Calu3 (cell line): ENCODE measurements at regions not wholly inside any gene's neighbourhood (a gene's known extent, or its start where the extent isn't known, plus 50 kb on each side); places are given as distances from the start of the nearest gene placed in this dataset.

Source experiments
- BruUV-seq: library from RNA; stranded (reverse); fragments of 400-500 nt; replicated peaks from 2 replicates; lab custom pipeline; 2021; lab: Mats Ljungman, UMichigan
- CTCF ChIA-PET: fragments of 300-600 bp; sonication (Branson Sonifier 250); formaldehyde crosslinking; loops from one replicate; lab custom pipeline; 2022; ENCODE audit warnings: antibody characterized with exemption; lab: Charles Lee
- DNase-seq: peaks from one replicate; pipeline ENCODE4 v3.0.0; 2022
- H3K27ac Mint-ChIP-seq: one replicate; pipeline ENCODE4 v1.8.0; 2022; ENCODE audit warnings: mixed read lengths; ENCODE audit not compliant: unreplicated experiment
- H3K27me3 Mint-ChIP-seq: one replicate; pipeline ENCODE4 v1.8.0; 2022; ENCODE audit warnings: mixed read lengths; ENCODE audit not compliant: unreplicated experiment
- H3K36me3 Mint-ChIP-seq: one replicate; pipeline ENCODE4 v1.8.0; 2022; ENCODE audit warnings: mild to moderate bottlenecking, moderate library complexity, mixed read lengths; ENCODE audit not compliant: insufficient read depth, unreplicated experiment
- H3K4me1 Mint-ChIP-seq: one replicate; pipeline ENCODE4 v1.8.0; 2022; ENCODE audit warnings: mild to moderate bottlenecking, low read depth, mixed read lengths; ENCODE audit not compliant: unreplicated experiment
- H3K4me3 Mint-ChIP-seq: one replicate; pipeline ENCODE4 v1.8.0; 2022; ENCODE audit warnings: mild to moderate bottlenecking, low read depth, moderate library complexity, mixed read lengths; ENCODE audit not compliant: unreplicated experiment
- H3K9me3 Mint-ChIP-seq: one replicate; pipeline ENCODE4 v1.8.0; 2022; ENCODE audit warnings: low read depth, mixed read lengths; ENCODE audit not compliant: unreplicated experiment
- intact Hi-C: fragments of 100-400 bp; cut with micrococcal nuclease; formaldehyde crosslinking; loops from one replicate; pipeline ENCODE4 v1.10.0; 2022; ENCODE audit not compliant: unreplicated experiment
- TF ChIP-seq, protein P1 (sequence below): fragments of 200-600 bp; IDR thresholded peaks from one replicate; pipeline ENCODE4 v1.8.0; 2022; ENCODE audit warnings: antibody characterized with exemption; ENCODE audit not compliant: unreplicated experiment

DNA sequence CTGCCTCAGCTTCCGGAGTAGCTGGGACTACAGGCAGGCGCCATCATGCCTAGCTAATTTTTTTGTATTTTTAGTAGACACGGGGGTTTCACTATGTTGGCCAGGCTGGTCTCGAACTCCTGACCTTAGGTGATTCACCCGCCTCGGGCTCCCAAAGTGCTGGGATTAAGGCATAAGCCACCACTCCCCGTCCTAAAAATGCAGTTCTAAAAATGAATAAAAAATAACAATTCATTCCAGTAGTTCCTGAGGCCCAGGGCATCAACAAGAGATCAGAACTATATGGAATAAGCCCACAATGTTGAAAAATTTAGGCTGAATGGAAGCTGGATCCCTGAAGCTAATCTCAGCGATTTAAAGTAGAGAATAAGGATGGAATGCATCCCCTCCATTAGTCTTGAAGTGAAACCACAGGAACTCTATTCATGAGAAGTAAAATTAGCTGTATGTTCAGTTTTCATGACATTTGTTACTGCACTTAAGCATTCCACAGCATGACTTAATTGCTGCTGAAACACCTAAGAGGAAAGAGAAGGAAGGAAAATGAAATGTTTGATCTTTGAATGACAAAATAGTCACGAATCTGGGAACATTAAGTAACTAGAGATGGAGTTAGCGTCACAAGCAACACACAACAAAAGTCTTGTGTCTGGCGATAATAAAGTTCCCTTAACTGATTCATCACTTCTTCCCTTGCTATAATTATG lies 80.4 kb upstream of the RIPOR2 start:
- BruUV-seq = no TSS peak
- H3K36me3 Mint-ChIP-seq = no peaks in the 10 kb centered on the region
- CTCF ChIA-PET = interaction anchor here (1.2 to 3.9 kb wide), 4 partner anchors 11 to 159 kb away, joined by 3 to 133 read pairs (median 13); no protein-coding TSS in a partner anchor
- no peak overlapping the region for H3K4me3 Mint-ChIP-seq
- H3K4me1 Mint-ChIP-seq = peaks cover 30% of the 10 kb centered on the region
- no peak overlapping the region for H3K27ac Mint-ChIP-seq
- intact Hi-C loops = loop anchor here (5.0 kb wide), 3 partner anchors 299 to 584 kb away; partner anchors contain the start of gene C6orf62
- no peaks in the 10 kb centered on the region for H3K27me3 Mint-ChIP-seq
- no peak for DNase-seq
- TF ChIP-seq, protein P1, sequence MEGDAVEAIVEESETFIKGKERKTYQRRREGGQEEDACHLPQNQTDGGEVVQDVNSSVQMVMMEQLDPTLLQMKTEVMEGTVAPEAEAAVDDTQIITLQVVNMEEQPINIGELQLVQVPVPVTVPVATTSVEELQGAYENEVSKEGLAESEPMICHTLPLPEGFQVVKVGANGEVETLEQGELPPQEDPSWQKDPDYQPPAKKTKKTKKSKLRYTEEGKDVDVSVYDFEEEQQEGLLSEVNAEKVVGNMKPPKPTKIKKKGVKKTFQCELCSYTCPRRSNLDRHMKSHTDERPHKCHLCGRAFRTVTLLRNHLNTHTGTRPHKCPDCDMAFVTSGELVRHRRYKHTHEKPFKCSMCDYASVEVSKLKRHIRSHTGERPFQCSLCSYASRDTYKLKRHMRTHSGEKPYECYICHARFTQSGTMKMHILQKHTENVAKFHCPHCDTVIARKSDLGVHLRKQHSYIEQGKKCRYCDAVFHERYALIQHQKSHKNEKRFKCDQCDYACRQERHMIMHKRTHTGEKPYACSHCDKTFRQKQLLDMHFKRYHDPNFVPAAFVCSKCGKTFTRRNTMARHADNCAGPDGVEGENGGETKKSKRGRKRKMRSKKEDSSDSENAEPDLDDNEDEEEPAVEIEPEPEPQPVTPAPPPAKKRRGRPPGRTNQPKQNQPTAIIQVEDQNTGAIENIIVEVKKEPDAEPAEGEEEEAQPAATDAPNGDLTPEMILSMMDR = no peak
- H3K9me3 Mint-ChIP-seq = no peaks in the 10 kb centered on the region

DNA sequence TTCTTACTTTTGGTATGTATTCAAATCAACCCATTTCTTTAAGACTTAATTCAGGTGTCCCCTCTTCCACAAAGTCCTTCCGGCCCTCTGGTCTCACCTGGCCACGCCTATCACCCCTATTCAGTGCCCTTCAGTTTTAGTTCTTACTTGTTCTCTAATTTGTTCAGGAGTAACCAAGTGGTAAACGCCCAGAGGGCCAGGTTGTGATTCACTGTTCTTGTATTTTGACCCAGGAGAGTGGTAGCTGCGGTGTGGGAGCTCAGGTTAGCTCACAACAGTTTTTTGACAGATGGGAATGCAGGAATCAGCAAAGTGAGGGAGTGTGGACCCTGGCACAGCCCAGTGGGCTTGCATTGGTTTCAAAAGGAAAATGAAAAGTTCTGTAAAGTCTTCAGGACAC lies 81.7 kb upstream of the RIPOR2 start:
- Mint-ChIP-seq H3K27ac (peak overlapping the region; percentile 10), H3K4me3 (no peak overlapping the region), H3K4me1 (peaks cover 28% of the 10 kb centered on the region), H3K36me3 (no peaks in the 10 kb centered on the region), H3K9me3 (no peaks in the 10 kb centered on the region), H3K27me3 (no peaks in the 10 kb centered on the region)
- TF ChIP-seq, protein P1 = no peak
- CTCF ChIA-PET = interaction anchor here (0.6 to 3.9 kb wide), 57 partner anchors 10 to 496 kb away, joined by 3 to 133 read pairs (median 4); partner anchors contain the start of genes CARMIL1 and GMNN
- DNase-seq = peak; percentile 57
- no TSS peak for BruUV-seq
- intact Hi-C loops = loop anchor here (5.0 kb wide), 3 partner anchors 300 to 585 kb away; partner anchors contain the start of gene C6orf62

DNA sequence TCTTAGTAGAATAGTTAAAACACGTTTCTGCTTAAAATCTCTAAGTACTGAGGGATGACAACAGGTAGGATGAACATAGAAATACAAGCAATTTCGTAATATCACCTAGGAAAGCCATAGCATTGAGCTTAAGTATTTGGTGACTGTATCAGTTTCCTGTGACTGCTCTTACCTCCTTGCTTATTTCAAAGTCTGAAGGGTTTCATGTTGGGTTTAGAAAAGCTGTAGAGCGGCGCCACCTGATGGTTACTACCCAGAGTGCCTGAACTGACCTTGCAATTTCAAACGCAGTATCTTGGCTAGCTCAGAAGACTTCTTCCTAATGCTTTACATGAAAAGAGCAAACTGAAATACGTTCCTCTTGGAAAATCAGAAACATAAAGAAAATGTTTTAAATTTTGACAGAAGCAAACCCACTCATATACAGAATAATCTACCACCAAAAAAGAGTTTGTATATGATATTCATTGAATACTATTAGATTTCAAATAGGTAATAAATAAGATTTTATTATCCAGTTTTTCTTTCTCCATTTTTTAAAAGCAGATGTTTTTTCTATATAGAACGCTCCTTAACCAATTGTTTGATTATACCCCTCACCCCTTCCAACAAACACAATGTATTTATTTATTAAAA lies 82.3 kb upstream of the RIPOR2 start:
- no peaks in the 10 kb centered on the region for H3K36me3 Mint-ChIP-seq
- H3K4me3 Mint-ChIP-seq = no peak overlapping the region
- intact Hi-C loops = loop anchor here (1.0 to 5.0 kb wide), 6 partner anchors 52 to 586 kb away; partner anchors contain the start of gene C6orf62
- no peaks in the 10 kb centered on the region for H3K27me3 Mint-ChIP-seq
- CTCF ChIA-PET = interaction anchor here (0.6 to 3.9 kb wide), 59 partner anchors 9 to 497 kb away, joined by 3 to 133 read pairs (median 4); partner anchors contain the start of genes CARMIL1 and GMNN
- peak overlapping the region; percentile 10 for H3K27ac Mint-ChIP-seq
- TF ChIP-seq, protein P1 = peak; percentile 95
- H3K9me3 Mint-ChIP-seq = no peaks in the 10 kb centered on the region
- DNase-seq = peak; percentile 90
- peaks cover 28% of the 10 kb centered on the region for H3K4me1 Mint-ChIP-seq
- BruUV-seq = no TSS peak

DNA sequence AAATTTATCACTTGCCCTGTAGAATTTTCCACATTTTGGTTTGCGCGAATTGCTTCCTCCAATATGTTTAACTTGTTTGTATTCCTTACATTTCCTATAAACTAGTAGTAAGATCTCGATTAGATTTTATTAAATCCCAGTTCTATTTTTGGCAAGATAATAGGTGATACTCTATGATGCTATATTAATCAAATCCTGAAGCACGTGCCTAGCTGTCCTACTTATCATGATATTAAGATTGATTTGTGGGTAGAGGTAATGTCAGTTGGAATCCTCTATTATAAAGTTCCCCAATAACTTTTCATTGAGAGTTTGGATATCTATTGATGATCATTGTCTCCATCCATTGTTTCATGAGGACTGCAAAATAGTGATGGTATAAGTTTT lies 82.8 kb upstream of the RIPOR2 start:
- H3K4me3 Mint-ChIP-seq = no peak overlapping the region
- intact Hi-C loops = loop anchor here (1.0 to 5.0 kb wide), 6 partner anchors 52 to 586 kb away; partner anchors contain the start of gene C6orf62
- BruUV-seq = no TSS peak
- H3K4me1 Mint-ChIP-seq = peaks cover 28% of the 10 kb centered on the region
- CTCF ChIA-PET = interaction anchor here (0.7 to 3.9 kb wide), 35 partner anchors 9 to 493 kb away, joined by 3 to 133 read pairs (median 6); partner anchors contain the start of gene GMNN
- H3K36me3 Mint-ChIP-seq = no peaks in the 10 kb centered on the region
- H3K27me3 Mint-ChIP-seq = no peaks in the 10 kb centered on the region
- TF ChIP-seq, protein P1 = no peak
- no peaks in the 10 kb centered on the region for H3K9me3 Mint-ChIP-seq
- no peak overlapping the region for H3K27ac Mint-ChIP-seq
- DNase-seq = no peak
